Ureter (tissue), 1 donor: ENCODE measurements at regions not wholly inside any gene's neighbourhood (a gene's known extent, or its start where the extent isn't known, plus 50 kb on each side); places are given as distances from the start of the nearest gene placed in this dataset.

Source experiments
- DNase-seq: peaks from one replicate; pipeline ENCODE4 v3.0.0-alpha.2; 2020; ENCODE audit warnings: low spot score
- donor health status: DM: yes; HTN: yes; CAD: no.

DNA sequence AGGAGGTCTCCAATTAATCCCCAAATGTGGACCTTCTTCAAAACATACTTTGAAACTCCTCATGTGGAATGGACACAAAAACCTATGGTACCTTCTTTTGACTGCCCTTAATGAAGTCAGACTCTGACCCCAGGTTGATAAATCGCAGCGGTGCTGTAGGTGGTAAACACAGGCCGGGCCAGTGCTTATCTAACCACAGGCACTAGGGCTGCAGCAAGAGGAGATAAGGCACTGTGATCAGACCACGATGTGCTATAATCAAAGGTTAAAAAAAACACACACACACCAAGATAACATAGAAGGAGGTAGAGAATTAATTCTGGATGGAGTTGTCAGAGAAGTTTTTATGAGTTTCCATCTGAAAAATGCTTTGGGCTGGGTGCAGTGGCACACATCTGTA lies 52.3 kb upstream of the SIPA1L2 start:
- no peak for DNase-seq

DNA sequence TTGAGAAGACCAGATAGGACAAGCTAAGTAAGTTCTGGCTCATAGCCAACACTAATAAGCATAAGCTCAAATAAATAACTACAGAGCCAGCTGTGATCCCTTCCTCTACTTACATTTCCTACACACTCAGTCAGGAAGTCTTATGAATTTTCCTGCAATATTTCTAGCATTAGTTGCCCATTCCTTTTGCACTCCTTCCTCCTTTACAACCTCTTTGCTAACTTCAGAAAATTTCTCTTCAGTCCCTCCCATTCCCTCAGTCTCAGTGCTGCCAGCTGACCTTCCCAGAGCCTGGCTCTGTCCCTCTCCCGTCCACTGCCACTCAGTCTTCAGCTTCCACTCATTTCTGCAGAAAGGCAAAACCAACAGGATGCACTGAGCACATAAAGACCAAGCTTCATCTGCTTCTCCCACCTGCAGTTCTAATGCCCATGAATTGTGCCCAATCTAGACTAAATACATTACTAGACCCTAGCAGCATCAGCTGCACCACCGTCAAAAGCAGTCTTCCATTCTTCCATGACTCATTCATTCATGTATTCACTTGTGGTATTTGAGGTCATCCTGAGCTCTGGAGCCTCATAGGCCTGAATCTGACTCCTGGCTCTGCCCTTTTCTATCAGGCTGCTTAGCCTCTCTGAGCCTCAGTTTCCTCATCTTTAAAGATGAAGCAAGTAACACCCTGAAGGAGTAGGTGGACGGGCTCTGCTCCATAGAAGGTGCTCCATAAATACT lies 54.6 kb upstream of the SIPA1L2 start:
- no peak for DNase-seq

DNA sequence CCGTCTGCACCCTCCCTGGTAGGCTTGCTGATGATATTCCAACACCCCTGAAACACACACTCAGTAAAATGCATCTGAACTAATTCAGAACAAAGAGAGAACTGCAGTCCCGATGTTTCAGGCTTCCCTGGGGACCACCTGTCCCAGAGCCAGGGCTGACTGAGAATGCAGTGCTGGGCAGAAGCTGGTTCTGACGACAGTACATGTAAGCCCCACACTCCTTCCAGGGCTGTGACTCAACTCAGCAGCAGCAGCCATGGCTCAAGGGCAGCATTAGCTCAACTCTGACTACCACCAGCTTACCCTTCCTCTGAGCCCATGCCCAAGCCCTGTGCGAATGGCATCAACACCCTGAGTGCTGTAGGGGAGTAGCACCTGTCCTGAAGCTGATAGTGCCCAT lies 56.4 kb upstream of the SIPA1L2 start:
- DNase-seq = no peak

DNA sequence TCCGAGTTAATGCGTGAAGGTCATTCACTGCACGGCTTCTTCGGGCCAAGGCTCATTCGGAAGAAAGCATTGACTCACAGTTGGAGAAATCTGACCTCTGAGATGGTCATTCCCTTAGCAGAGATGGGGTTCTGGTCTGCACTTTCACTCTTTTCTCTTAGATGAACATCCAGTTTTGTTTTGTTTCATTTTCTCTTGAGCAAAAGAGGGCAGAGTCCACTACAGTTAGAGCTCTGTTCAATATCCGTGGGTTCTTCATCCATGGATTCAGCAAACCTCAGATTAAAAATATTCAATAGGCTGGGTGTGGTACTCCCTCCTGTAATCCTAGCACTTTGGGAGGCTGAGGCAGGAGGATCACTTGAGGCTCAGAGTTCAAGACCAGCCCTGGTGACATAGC lies 57.4 kb upstream of the SIPA1L2 start:
- no peak for DNase-seq

DNA sequence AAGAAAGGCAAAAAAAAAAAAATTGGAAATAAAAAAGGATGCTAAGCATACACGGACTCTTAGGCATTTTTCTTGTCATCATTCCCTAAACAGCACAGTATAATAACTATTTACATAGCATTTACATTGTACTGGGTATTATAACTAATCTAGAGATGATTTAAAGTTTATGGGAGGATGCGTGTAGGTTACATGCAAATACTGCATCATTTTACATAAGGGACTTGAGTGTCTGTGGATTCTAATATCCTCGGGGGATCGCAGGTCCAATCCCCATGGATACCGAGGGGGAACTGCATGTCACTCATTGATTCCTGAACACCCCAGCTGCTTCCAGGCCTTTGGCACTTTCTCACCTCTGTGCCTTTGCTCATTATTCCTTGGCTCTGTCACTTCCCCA lies 57.8 kb upstream of the SIPA1L2 start:
- DNase-seq = no peak

DNA sequence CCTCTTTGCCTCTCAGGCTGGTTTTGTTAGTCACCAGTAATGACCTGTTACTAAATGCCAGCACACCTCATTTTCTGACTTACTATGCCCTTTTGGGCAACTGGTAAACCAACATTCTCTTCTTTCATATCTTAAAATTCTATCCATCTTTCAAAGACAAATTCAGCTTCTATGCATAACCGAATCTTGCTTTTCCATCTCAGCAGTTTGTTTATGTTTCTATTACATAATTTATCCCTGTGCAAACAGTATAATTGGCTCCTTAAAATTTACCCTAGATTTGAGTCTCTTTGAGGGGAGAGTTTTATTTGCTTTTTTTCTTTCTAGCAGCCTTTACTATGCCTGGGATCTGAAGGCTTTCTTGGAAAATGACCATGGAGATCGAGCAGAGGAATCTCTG lies 58.5 kb upstream of the SIPA1L2 start:
- DNase-seq = no peak

DNA sequence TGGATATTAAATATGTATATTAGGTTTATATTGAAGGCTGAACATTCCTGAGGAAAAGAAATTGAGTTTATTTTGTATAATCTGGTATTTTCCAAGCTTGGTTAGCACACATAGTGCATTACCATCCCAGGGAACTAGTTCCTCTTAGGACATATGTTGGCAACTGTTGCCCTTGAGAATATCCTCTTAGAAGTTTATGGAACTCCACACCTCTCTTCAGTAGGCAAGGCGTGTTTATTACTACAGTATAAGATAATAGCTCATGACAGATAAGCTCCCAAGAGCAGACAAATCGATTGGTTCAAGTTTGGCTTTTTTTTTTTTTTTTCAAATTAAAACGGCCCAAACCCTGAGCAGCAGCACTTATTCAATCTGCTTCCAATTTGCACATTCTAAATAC lies 59.8 kb upstream of the SIPA1L2 start:
- no peak for DNase-seq

DNA sequence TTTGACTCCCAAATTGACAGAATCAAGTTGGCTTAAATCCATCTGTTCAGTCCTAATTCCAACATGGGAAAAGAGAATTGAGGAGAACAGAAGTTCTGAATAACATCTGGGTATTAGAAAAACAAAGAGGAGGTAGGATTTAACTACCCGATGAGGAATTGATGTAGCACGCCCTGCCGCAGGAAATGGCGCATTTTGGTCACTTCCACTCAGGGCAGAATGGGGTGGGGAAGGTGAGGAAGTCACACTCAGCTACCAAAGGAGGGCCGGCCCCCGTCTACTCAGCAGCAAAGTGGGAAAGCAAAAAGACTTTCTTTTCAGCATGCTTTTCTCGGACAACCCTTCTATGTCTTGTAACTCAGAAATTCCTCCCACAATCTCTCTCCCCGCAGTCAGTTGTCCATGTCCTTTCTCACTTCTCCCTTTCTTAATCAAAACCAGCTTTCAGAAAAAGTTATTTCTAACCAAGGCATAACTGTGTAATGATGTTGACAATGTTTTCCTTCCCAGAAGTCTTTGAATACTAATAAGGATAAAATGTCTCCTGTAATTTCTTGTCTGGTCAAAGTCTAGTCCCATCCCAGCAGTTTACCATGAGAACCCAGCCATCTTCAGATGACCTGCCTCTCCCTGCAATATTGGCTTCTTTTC lies 60.5 kb upstream of the SIPA1L2 start:
- no peak for DNase-seq

DNA sequence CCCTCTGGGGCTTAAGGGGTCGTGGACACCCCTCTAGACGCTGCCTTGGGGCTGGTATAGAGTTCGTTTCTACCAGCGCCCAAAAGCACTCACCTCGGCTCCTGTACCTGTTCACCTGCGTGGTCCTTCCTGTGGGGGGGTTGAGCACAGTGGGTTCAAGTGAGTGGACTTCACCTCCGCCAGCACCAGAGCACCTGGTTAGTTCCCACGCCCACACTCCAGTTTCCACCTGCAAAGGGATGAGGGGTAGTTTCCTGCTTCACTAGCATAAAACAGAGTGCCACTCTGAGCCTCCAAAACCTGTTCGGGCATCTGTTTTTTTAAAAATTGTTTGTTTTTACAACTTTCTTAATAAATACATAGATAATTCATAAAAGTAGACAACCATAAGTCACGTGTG lies 64.5 kb upstream of the SIPA1L2 start:
- DNase-seq = no peak

DNA sequence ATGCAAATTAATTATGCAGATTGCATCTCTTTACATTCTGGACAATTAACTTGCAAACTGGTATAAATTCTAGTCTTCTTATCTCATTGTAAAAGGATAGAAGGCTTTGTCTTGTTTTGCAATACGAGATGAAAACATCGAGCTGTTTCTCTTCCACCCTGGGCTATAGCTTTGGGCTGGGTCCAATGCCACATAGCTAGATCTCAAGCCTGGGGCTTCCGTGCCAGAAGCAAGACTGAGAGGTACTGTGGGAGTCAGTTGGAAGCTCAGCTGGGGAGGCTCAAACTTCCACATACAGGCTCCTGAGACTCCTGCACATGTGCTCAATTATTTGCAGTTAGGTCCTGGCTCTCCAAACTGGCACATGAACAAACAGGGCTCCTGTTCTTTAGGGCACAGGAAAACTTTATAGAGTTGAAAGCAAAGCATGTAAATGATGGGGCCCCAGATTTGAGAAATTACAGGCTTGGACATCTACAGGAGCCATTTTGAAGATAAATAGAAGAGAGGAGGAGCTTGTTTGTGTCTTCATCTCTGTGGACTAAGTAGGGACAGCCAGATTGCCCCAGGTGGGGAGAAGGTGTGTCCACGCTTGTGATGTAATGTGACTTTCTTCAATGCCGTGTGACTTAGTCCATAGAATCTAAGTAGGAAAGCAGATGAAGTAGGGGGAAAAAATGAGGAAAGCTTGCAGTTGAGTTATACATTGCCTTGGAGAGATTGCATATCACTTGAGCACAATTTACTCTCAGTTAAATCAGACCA lies 65.9 kb upstream of the SIPA1L2 start:
- DNase-seq = no peak

DNA sequence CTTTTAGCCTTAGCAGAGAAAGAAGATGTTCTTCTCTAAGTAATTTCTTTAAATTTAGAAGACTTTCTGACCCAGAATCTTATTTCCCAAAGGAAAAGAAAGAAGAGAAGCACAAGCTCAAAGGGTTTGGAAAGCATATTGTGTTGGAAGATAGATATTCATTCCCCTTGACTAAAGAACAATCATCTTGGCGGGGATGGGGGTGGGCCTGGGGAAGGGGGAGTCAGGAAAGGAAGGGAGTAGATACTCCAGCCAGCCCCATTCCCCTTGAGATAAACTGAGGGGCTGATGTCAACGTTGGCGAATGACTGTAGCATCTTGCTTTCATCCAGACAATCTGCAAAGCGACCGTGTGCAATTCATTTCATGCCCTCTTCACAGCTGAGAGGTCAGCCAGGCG lies 66.5 kb upstream of the SIPA1L2 start:
- DNase-seq = no peak

DNA sequence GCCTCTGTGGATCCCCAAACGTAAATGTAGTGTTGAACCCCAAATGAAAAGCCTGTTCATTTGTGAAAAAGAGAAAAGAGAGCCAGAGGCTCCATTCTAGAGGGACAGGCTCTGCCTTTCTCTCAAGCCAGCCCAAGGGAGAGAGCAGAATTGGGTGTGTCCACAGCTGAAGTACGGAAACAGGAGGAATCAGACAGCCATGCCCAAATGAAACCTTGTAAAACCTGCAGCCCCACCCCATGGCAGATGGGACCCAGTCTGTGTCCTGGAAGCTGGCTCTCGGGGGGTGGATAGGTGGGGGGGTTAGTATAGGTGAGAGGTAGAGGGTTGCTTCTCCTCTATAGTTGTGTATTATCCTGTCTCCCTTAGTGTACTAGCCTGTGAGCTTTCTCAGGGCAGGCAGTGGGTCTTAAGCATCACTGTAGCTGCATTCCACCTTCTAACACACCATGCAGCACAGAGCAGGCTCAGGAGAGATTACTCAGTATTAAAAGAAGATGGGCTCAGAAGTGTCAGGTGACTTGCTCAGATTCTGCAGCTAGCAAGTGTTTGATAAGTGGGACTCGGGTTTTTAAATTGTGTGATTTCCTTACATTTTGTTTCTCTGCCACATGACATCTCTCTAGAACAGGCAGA lies 67.4 kb upstream of the SIPA1L2 start:
- DNase-seq = no peak

DNA sequence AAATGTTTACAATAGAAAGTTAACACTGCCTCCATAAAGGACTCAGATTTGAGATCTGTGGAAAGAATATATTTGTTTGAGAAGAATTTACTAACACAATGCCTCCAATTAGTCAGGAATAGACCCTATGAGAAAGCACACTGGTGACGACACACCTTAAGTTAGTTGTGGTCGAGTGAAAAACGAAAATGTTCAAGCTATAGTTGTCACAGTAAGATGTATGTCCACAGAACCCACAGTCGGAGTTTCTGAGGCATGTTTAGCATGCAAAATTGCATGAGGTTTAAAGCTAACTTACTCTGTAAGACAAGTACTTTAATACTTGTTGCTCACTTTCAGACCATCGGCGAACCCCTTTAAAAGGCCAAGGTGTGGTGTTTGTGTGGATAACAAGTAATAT lies 69.9 kb upstream of the SIPA1L2 start:
- no peak for DNase-seq

DNA sequence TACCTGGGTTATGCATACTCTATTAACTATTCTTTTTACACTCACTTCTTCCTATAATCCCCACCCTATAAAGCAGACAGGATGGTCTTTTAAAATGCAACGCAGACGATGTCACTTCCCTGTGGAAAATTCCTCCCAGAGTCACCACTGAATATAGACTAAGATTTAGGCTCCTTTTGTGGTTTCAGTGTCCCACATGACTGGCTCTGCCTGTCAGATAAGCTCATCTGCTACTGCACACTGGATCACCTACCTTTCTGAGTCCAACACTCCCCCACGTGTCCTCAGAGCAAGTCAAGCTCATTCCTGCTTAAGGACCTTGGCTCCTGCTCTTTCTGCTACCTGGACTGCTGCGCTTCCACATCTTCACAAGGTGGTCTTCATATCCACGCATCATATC lies 73.0 kb upstream of the SIPA1L2 start:
- DNase-seq = no peak

DNA sequence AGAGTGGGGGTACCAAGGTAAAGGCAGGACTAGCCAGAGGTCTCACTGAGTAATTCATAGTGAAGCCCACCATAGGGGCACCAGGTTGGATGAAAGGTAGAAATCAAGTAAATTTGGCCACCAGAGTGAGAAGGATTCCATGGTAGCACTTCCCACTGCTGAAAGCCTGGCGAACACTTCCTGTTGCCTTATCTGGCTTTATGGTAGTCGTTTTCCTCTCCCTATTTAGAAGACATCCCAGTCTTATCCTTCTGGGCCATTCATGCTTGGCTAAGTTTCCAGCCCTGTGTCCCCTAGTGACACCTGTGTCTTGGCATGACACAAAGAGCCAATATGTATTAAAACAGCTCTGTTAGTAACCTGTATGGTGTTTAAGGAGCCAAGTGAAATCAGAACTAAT lies 74.3 kb upstream of the SIPA1L2 start:
- no peak for DNase-seq

DNA sequence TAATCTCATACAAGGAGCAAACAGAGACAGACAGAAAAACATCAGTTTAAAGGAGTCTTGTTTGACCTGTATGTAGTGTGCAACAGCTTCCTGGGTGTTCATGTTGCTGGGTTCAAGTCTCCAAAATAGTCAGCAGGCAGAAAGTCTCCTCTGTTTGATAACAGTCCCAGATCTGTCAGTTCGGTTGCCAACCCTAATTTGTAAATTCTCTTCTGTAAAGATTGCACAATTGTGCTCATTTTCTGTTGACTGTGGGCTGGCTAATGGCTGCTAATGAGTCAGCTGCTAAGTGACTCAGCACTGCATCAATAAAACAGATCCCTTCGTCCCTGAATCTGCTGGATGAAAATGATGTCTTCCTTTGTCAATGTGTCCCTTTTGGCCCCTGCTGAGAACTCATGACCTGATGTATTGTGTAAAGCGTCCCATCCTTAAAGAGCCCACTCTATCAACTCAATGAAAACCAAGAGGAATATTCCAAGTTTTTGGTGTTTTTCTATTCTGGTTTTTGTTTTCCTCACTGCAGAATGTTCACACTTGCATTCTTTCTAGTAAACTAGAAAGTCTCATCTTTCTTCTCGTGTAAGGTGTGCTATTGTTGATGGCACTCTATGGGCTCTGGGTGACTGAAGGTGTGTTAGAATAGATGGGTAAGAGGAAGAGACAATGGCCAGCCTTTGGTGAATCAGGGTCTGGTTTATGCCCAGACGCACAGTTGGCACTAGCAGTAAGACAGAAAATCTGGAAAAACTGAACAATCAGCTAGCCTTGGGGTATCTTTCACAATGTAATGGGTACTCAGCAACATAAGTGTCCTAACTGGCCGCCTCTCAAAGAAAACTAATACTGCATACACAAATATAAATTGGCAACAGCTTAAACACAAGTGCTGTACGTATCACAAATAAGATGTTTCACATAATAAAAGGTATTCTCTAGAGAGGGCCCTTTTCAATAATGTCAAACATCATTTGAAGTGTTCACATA lies 75.1 kb upstream of the SIPA1L2 start:
- peak; percentile 64 for DNase-seq

DNA sequence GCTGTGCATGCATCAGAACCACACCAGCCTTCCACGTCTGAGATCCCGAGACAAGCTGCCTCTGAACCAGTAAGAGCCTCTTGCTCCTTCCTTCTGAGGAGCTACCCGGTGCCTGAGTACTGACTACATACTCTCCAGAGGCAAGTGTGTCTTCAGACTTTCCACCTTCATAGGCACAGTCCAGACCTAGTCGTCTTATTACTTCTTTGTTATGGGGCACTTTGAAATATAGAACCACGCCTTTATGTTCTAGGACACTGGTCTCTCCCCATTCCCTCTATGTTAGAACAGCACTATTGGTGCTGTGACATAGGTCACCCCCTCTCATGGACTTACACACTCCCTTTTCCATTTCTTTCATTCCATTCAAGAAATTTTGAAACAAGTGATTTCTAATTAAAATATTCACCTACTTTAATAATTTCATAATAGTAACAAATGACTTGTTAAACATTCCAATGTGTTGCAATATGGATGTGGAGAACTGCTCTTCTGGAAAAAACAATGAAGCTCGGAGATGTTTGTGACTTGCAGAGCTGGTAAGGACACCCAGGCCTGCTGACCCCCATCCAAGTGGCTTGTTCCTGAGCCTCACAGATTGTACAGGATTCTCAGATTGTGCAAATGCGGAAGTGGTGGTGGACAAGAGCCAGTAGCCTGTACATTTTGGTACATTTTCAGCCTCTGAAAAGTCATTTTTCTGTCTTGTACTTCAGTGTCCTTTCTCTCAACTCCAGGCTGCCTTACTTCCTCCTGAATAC lies 76.1 kb upstream of the SIPA1L2 start:
- no peak for DNase-seq

DNA sequence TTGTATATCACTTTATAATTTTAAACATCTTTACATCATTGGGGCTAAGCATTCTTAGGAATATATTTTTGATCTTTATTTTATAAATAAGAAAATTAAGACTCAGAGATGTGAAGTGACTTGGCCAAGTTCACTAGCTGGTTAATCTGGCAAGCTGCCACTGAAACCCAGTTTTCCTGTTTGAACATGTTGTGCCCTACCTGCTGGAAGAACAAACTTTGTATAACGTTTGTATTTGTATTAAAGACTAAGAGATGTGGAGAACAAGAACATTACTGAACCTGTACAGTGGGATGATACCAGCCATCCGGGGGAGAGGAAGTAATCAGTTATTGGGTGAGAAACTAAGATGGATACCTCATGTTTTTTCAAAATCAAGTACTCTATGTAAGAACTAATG lies 77.2 kb upstream of the SIPA1L2 start:
- peak; percentile 48 for DNase-seq

DNA sequence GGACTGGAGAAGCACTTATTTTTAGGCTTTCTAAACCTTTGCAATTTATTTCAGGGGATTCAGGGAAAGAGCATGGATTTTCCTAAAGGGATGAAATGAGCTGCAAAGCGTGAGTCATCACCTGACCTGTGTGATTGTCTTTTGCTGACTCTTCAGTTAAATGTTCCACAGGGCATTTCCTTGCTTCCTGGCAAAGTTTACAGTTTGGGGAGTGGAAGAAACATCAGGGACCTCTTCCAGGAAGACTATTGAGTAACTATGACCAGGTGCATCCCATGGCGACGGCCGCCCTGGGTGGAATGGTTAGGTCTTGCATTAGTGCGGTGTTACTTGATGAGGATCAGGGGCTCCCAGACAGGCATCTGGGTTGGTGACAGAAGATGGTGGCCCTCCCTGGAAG lies 79.5 kb upstream of the SIPA1L2 start:
- no peak for DNase-seq

DNA sequence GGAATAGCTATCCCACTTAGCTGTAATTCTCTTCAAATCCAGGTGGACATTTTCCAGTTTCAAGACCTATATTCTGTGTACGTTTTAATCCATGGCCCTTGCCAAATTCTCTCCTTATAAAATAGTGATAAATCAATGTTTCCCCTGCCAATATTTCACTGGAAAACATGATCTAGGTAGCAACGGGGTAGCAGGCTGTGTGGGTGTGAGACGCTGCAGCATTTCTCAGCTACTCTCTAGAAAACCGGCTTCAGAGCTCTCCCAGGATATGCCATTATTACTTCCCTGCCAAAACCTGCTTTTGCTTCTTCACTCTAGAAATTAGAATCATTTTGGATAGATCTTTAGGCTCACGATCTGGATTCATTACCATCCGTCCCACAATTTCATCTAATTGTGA lies 82.1 kb upstream of the SIPA1L2 start:
- no peak for DNase-seq

DNA sequence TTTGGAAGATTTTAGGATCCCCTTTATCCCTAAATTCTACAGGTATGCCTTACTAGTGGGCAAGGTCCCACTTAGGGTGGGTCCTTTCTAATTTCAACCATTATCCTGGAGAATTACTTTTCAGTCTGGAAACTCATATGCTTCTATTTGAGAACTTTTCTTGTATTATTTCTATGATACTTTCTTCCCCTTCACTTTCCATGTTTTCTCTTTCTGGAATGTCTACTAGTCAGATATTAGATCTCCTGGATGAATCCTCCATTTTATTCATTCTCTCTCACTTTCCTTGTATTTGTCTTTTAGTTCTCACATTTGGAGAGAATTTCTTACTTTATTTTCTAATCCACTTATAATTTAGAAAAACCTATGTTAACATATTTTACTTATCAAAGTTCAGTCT lies 83.9 kb upstream of the SIPA1L2 start:
- no peak for DNase-seq
